Right renal pelvis (tissue), 4 donors: ENCODE measurements at regions not wholly inside any gene's neighbourhood (a gene's known extent, or its start where the extent isn't known, plus 50 kb on each side); places are given as distances from the start of the nearest gene placed in this dataset.

Experiments
- DNase-seq, 4 donors: peaks; one replicate each; pipeline ENCODE4 v3.0.0-alpha.2; 2013; ENCODE audit warnings: low read depth in 4 of 4, low spot score in 3 of 4, missing footprints in 1 of 4

- no peak for DNase-seq
These were observed 87.4 kb upstream of the THBS2 start for GRCh38 chr6:169341065-169341464.

GRCh38 chr6:169340395-169340794, 86.7 kb upstream of the THBS2 start:
- DNase-seq, result no peak

- no peak for DNase-seq
These were observed 86.2 kb upstream of the THBS2 start for GRCh38 chr6:169339731-169340309.

- no peak for DNase-seq
These were observed 85.4 kb upstream of the THBS2 start for GRCh38 chr6:169339025-169339424.

- no peak for DNase-seq
These were observed 84.3 kb upstream of the THBS2 start for GRCh38 chr6:169337886-169338445.

- no peak for DNase-seq
These were observed 81.7 kb upstream of the THBS2 start for GRCh38 chr6:169335301-169335700.

GRCh38 chr6:169332250-169332649, 78.6 kb upstream of the THBS2 start:
- no peak for DNase-seq

GRCh38 chr6:169328112-169328801, 74.6 kb upstream of the THBS2 start:
- DNase-seq, result no peak

- DNase-seq, result no peak
These were observed 72.6 kb upstream of the THBS2 start for GRCh38 chr6:169326067-169326799.

- no peak for DNase-seq
These were observed 71.2 kb upstream of the THBS2 start for GRCh38 chr6:169324656-169325459.

- no peak for DNase-seq
These were observed 70.4 kb upstream of the THBS2 start for GRCh38 chr6:169324086-169324485.

- no peak for DNase-seq
These were observed 69.6 kb upstream of the THBS2 start for GRCh38 chr6:169323221-169323620.

- no peak for DNase-seq
These were observed 67.9 kb upstream of the THBS2 start for GRCh38 chr6:169321546-169321945.

GRCh38 chr6:169320013-169320412, 66.4 kb upstream of the THBS2 start:
- no peak for DNase-seq

- no peak for DNase-seq
These were observed 64.0 kb upstream of the THBS2 start for GRCh38 chr6:169317441-169318202.

GRCh38 chr6:169316651-169317050, 63.0 kb upstream of the THBS2 start:
- no peak for DNase-seq

- DNase-seq, result no peak
These were observed 62.4 kb upstream of the THBS2 start for GRCh38 chr6:169315830-169316614.

- DNase-seq, result no peak
These were observed 59.8 kb upstream of the THBS2 start for GRCh38 chr6:169313347-169314010.
